GM13977 (cell line): ENCODE measurements at regions not wholly inside any gene's neighbourhood (a gene's known extent, or its start where the extent isn't known, plus 50 kb on each side); places are given as distances from the start of the nearest gene placed in this dataset.

Experiments
- DNase-seq: peaks from one replicate; pipeline ENCODE4 v3.0.0; 2012; ENCODE audit warnings: low spot score
- in situ Hi-C: fragments of 300-500 bp; cut with MboI; formaldehyde crosslinking; loops from one replicate; pipeline ENCODE4 v1.12.0; 2022; ENCODE audit warnings: low sequenced_read_pairs, low pct_unique_long_range_greater_than_20kb, mixed read lengths, inconsistent platforms; ENCODE audit not compliant: unreplicated experiment
- TF ChIP-seq, protein P1 (sequence below): IDR thresholded peaks from 2 replicates; pipeline ENCODE4 v1.5.1; 2012; ENCODE audit warnings: mild to moderate bottlenecking, control low read depth; ENCODE audit not compliant: insufficient read depth; ENCODE audit errors: extremely low read depth, missing control alignments

DNA sequence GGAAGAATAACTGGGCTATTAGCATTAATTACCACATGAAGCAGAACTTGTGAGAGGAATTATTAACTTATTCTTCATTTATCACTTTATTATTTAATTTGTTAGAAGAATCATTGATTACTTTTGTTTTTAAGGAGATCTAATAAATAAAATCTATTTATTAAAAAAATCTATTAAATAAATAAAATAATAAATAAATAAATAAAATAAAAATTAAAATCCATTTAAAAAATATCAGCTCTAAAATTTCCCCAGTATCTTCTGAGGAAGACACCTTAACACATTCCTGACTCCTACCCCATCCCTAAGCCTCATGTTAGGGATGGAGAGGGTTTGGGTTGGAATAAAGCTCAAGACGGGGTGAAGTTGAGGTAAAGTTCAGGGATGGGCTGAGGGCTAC is 231.4 kb downstream of the CLIC5 start:
- TF ChIP-seq, protein P1, sequence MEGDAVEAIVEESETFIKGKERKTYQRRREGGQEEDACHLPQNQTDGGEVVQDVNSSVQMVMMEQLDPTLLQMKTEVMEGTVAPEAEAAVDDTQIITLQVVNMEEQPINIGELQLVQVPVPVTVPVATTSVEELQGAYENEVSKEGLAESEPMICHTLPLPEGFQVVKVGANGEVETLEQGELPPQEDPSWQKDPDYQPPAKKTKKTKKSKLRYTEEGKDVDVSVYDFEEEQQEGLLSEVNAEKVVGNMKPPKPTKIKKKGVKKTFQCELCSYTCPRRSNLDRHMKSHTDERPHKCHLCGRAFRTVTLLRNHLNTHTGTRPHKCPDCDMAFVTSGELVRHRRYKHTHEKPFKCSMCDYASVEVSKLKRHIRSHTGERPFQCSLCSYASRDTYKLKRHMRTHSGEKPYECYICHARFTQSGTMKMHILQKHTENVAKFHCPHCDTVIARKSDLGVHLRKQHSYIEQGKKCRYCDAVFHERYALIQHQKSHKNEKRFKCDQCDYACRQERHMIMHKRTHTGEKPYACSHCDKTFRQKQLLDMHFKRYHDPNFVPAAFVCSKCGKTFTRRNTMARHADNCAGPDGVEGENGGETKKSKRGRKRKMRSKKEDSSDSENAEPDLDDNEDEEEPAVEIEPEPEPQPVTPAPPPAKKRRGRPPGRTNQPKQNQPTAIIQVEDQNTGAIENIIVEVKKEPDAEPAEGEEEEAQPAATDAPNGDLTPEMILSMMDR = no peak
- DNase-seq = no peak
- in situ Hi-C loops = no loop called here

DNA sequence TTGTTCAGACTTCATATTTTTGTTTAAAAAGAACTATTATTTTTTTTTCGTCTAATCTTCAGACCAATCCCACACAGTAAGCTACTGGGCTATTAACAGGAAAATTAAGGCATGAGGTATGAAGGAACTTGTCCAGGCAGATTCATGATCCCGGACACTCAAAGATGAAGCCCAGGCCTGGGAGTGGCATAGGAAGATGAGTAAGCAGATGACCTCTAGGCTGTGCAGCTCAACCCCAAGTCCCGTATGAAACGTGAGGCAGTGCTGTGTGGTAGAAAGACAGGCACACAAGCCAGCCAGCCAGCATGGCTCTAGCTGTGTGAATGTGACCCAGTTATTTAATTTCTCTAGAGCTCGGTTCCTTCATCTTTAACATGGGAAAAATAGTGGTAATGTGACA is 231.9 kb downstream of the CLIC5 start:
- in situ Hi-C loops = no loop called here
- TF ChIP-seq, protein P1 = no peak
- no peak for DNase-seq

DNA sequence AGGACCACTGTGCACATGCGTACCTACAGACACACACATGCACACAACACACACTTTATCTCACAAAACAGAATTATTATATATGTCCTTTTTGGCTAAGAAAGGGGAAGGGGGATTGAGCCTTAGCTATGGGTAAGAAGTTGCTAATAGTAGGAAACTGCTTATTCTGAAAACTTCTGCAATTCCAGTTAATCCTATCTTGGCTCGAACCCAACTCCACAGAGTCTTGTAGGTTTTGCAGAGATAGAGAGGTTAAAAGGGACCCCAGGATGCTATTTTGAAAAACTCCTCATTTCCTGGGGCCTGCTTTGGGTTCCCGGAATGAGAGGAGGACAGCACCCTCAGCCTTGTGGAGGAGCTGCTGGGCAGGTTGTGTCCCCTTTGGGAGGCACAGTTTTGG is 233.8 kb downstream of the CLIC5 start:
- in situ Hi-C loops = no loop called here
- DNase-seq = no peak

DNA sequence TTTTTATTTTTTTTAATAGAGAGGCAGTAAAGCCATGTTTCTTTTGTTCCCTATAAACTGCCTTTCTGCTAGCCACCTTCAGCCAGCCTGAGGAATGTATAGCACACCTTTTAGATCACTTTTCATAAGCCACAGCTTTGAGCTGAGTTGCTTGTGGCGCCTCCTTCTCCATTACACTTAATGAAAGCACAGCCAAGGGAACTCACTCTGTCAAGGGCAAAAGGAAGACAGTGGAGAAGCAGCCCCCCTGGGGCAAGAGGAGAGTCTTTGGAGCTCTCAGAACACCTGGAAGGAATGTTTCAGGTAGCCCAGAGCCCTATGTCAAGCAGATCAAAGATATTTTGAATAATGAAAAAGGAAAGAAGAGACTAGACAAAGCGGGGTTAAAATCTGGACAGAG is 235.1 kb downstream of the CLIC5 start:
- TF ChIP-seq, protein P1 = no peak
- no peak for DNase-seq
- in situ Hi-C loops = no loop called here

More for the DNA sequence above, 233.8 kb downstream of the CLIC5 start:
- TF ChIP-seq, protein P1 = no peak

DNA sequence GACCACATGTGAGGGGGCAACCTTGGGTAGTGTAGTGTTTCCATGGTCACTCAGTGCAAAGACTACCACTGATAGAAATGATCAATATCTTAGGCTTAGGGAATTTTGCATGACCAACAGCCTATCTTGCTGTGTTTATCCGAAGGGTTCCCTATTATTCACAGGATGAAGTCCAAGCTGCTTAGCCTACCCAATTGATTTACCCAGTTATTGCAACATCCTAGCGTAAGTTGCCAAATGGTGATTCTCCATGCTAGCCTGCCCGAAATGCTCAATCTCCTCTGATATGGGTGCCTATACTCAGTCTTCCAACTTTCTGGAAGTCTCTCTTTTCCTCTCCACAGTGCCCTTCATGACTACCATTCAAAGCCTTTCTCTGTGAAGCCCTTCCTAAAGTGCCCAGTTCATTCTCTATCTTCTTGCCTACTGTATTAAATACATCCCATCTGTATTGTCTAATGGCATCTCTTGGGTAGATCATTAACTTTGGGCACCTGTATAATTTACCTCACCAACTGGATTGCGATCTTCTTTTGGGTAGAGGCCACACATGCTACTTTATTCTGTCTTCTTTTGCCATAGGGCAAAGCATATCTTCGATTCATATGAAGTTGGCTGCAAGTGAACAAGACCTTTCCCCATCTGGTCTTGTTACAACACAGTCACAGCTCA is 240.5 kb downstream of the CLIC5 start:
- DNase-seq = no peak
- TF ChIP-seq, protein P1 = no peak
- in situ Hi-C loops = no loop called here

DNA sequence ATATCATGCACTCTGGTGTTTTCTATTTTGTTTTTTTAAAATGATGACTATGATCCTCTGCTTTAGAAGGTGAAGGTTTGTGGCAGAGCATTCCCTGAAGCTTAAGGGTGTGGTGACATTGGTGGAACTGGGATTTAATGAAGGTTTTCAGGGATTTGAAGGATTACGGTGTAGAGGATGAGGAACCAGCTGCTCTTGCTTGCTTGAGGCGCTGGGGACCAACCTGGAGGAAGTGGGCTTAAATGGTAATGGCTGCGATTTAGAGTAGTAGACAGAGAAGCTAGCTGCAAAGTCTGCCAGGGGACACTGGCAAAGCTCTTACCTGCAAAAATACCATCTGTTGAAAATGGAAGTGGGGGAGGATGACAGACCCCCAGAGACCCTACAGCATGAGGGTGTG is 241.8 kb downstream of the CLIC5 start:
- in situ Hi-C loops = no loop called here
- TF ChIP-seq, protein P1 = no peak
- no peak for DNase-seq

DNA sequence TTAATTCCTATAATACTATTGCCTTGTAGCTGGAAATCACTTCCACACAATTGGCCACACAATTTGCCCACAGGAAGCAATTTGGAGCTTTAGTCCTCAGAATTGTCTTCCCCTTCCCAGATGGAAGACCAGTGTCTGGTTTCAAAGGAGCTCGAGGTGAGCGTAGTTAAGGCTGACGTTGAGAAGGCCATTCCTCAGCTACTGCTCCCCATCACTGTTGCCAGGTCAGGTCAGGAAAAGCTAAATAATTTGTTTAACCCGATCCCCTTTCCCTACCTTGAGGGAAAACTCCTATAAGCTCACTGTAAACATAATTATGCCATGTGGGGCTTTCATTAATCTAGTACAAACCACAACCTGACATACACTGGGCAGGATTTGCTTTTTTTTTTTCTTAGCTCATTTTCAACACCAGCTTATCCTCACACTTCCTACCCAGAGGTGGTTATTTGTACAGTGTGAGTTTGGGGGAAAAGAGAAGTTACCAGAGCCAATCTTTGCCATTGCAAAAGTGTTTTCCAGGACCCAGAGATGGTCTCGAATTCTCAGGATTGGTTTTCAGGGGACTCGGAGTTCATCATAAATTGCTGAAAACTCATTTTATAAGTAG is 242.7 kb downstream of the CLIC5 start:
- DNase-seq = no peak
- TF ChIP-seq, protein P1 = no peak
- in situ Hi-C loops = no loop called here
